ENCODE measurements at regions not wholly inside any gene's neighbourhood (a gene's known extent, or its start where the extent isn't known, plus 50 kb on each side); places are given as distances from the start of the nearest gene placed in this dataset.

GRCh38 chr14:87331991-87332390 lies 661.0 kb downstream of the GALC start:
- no peak for FAIRE-seq
- Histone ChIP-seq H3K27me3 (ENCODE audit: insufficient read depth, low read length) (no peaks in the 10 kb centered on the region), H3K4me3 (ENCODE audit: insufficient read depth, low read depth, low read length) (no peak overlapping the region), H2AFZ (ENCODE audit: low read depth, low read length) (no peak overlapping the region), H4K20me1 (ENCODE audit: insufficient read depth, low read length) (no peaks in the 10 kb centered on the region), H3K9ac (ENCODE audit: low read length) (no peak overlapping the region), H3K79me2 (ENCODE audit: insufficient read depth, low read length) (no peaks in the 10 kb centered on the region), H3K9me3 (ENCODE audit: insufficient read depth, low read depth, low read length) (no peaks in the 10 kb centered on the region), H3K27ac (ENCODE audit: low read depth, low read length) (no peak overlapping the region), H3K36me3 (ENCODE audit: insufficient read depth, low read length) (no peaks in the 10 kb centered on the region), H3K4me2 (ENCODE audit: low read length) (no peak overlapping the region), H3K4me1 (ENCODE audit: insufficient read depth, low read length) (peaks cover 6% of the 10 kb centered on the region)
- H3K9me3 Mint-ChIP-seq (ENCODE audit: unreplicated experiment): no peaks in the 10 kb centered on the region
- TF ChIP-seq EZH2 (IDR thresholded peaks at IDR 0.05; ENCODE audit: insufficient read depth, low read length): no peak
- TF ChIP-seq CTCF (IDR thresholded peaks at IDR 0.05; ENCODE audit: insufficient read depth, low read depth, low read length): no peak
- no peaks in the 10 kb centered on the region for H3K27me3 Mint-ChIP-seq (ENCODE audit: low read depth, unreplicated experiment)
- H3K27ac Mint-ChIP-seq (ENCODE audit: unreplicated experiment): no peak overlapping the region
- peak; percentile 78 for DNase-seq (ENCODE audit: low read depth)
- no peak overlapping the region for H3K4me3 Mint-ChIP-seq (ENCODE audit: unreplicated experiment)
- no peaks in the 10 kb centered on the region for H3K36me3 Mint-ChIP-seq (ENCODE audit: low read depth, unreplicated experiment)
- no peaks in the 10 kb centered on the region for H3K4me1 Mint-ChIP-seq (ENCODE audit: low read depth, unreplicated experiment)

GRCh38 chr14:87325741-87326140 lies 667.2 kb downstream of the GALC start:
- Histone ChIP-seq H3K9ac (ENCODE audit: low read length) (no peak overlapping the region), H2AFZ (ENCODE audit: low read depth, low read length) (no peak overlapping the region), H3K4me2 (ENCODE audit: low read length) (no peak overlapping the region), H3K27ac (ENCODE audit: low read depth, low read length) (no peak overlapping the region), H3K9me3 (ENCODE audit: insufficient read depth, low read depth, low read length) (no peaks in the 10 kb centered on the region), H3K4me3 (ENCODE audit: insufficient read depth, low read depth, low read length) (no peak overlapping the region), H3K4me1 (ENCODE audit: insufficient read depth, low read length) (no peaks in the 10 kb centered on the region), H3K27me3 (ENCODE audit: insufficient read depth, low read length) (no peaks in the 10 kb centered on the region), H3K36me3 (ENCODE audit: insufficient read depth, low read length) (no peaks in the 10 kb centered on the region), H4K20me1 (ENCODE audit: insufficient read depth, low read length) (no peaks in the 10 kb centered on the region), H3K79me2 (ENCODE audit: insufficient read depth, low read length) (no peaks in the 10 kb centered on the region)
- DNase-seq (ENCODE audit: low read depth): no peak
- H3K27me3 Mint-ChIP-seq (ENCODE audit: low read depth, unreplicated experiment): no peaks in the 10 kb centered on the region
- H3K4me3 Mint-ChIP-seq (ENCODE audit: unreplicated experiment): no peak overlapping the region
- H3K27ac Mint-ChIP-seq (ENCODE audit: unreplicated experiment): no peak overlapping the region
- FAIRE-seq: no peak
- TF ChIP-seq EZH2 (IDR thresholded peaks at IDR 0.05; ENCODE audit: insufficient read depth, low read length) (no peak), CTCF (IDR thresholded peaks at IDR 0.05; ENCODE audit: insufficient read depth, low read depth, low read length) (no peak)
- no peaks in the 10 kb centered on the region for H3K36me3 Mint-ChIP-seq (ENCODE audit: low read depth, unreplicated experiment)
- H3K9me3 Mint-ChIP-seq (ENCODE audit: unreplicated experiment): no peaks in the 10 kb centered on the region
- no peaks in the 10 kb centered on the region for H3K4me1 Mint-ChIP-seq (ENCODE audit: low read depth, unreplicated experiment)

GRCh38 chr14:87323191-87323590 lies 669.8 kb downstream of the GALC start:
- H3K4me1 ChIP-seq (ENCODE audit: insufficient read depth, low read length): no peaks in the 10 kb centered on the region
- Mint-ChIP-seq H3K9me3 (ENCODE audit: unreplicated experiment) (no peaks in the 10 kb centered on the region), H3K27me3 (ENCODE audit: low read depth, unreplicated experiment) (no peaks in the 10 kb centered on the region), H3K4me1 (ENCODE audit: low read depth, unreplicated experiment) (no peaks in the 10 kb centered on the region), H3K4me3 (ENCODE audit: unreplicated experiment) (no peak overlapping the region), H3K27ac (ENCODE audit: unreplicated experiment) (no peak overlapping the region), H3K36me3 (ENCODE audit: low read depth, unreplicated experiment) (no peaks in the 10 kb centered on the region)
- FAIRE-seq (no peak), DNase-seq (ENCODE audit: low read depth) (no peak)
- no peak for TF ChIP-seq CTCF (IDR thresholded peaks at IDR 0.05; ENCODE audit: insufficient read depth, low read depth, low read length)
- no peak for TF ChIP-seq EZH2 (IDR thresholded peaks at IDR 0.05; ENCODE audit: insufficient read depth, low read length)
- H3K4me2 ChIP-seq (ENCODE audit: low read length): no peak overlapping the region
- no peaks in the 10 kb centered on the region for H3K79me2 ChIP-seq (ENCODE audit: insufficient read depth, low read length)
- no peaks in the 10 kb centered on the region for H3K36me3 ChIP-seq (ENCODE audit: insufficient read depth, low read length)
- no peaks in the 10 kb centered on the region for H4K20me1 ChIP-seq (ENCODE audit: insufficient read depth, low read length)
- no peaks in the 10 kb centered on the region for H3K27me3 ChIP-seq (ENCODE audit: insufficient read depth, low read length)
- no peak overlapping the region for H3K4me3 ChIP-seq (ENCODE audit: insufficient read depth, low read depth, low read length)
- no peak overlapping the region for H2AFZ ChIP-seq (ENCODE audit: low read depth, low read length)
- H3K9me3 ChIP-seq (ENCODE audit: insufficient read depth, low read depth, low read length): no peaks in the 10 kb centered on the region
- no peak overlapping the region for H3K9ac ChIP-seq (ENCODE audit: low read length)
- no peak overlapping the region for H3K27ac ChIP-seq (ENCODE audit: low read depth, low read length)
